ENCODE measurements at regions not wholly inside any gene's neighbourhood (a gene's known extent, or its start where the extent isn't known, plus 50 kb on each side); places are given as distances from the start of the nearest gene placed in this dataset.

- no peak for TF ChIP-seq CTCF (IDR thresholded peaks at IDR 0.05)
- no peak for TF ChIP-seq POLR2A (IDR thresholded peaks at IDR 0.05)
Observed at GRCh38 chr4:24251589-24251988, 332.8 kb downstream of the DHX15 start.
